Type B pancreatic cell (in vitro differentiated cells): ENCODE measurements at regions not wholly inside any gene's neighbourhood (a gene's known extent, or its start where the extent isn't known, plus 50 kb on each side); places are given as distances from the start of the nearest gene placed in this dataset.

Experiments used
- DNase-seq: peaks from one replicate; pipeline ENCODE4 v3.0.0; 2021; ENCODE audit warnings: mixed read lengths; ENCODE audit not compliant: unreplicated experiment; ENCODE audit errors: extremely low spot score
- H3K27ac Mint-ChIP-seq: 2 replicates; pipeline ENCODE4 v1.8.0; 2021; ENCODE audit warnings: mild to moderate bottlenecking, mixed read lengths
- H3K27me3 Mint-ChIP-seq: 2 replicates; pipeline ENCODE4 v1.8.0; 2021; ENCODE audit warnings: mixed read lengths
- H3K36me3 Mint-ChIP-seq: 2 replicates; pipeline ENCODE4 v1.8.0; 2021; ENCODE audit warnings: mixed read lengths
- H3K4me1 Mint-ChIP-seq: one replicate; pipeline ENCODE4 v1.8.0; 2021; ENCODE audit warnings: mixed read lengths; ENCODE audit not compliant: unreplicated experiment
- H3K4me3 Mint-ChIP-seq: 2 replicates; pipeline ENCODE4 v1.8.0; 2021; ENCODE audit warnings: mild to moderate bottlenecking, mixed read lengths
- H3K9me3 Mint-ChIP-seq: 2 replicates; pipeline ENCODE4 v1.8.0; 2021; ENCODE audit warnings: mixed read lengths
- CTCF ChIP-seq: fragments of 200-600 bp; sonication (generic); conservative IDR thresholded peaks from 2 replicates; pipeline ENCODE4 v1.5.0; 2021; ENCODE audit warnings: antibody characterized with exemption, mild to moderate bottlenecking

- DNase-seq = no peak
- peak overlapping the region; percentile 26 for H3K27ac Mint-ChIP-seq
- peaks cover 16% of the 10 kb centered on the region for H3K36me3 Mint-ChIP-seq
- no peak overlapping the region for H3K4me3 Mint-ChIP-seq
- H3K9me3 Mint-ChIP-seq = no peaks in the 10 kb centered on the region
- TF ChIP-seq CTCF = no peak
- peaks cover 26% of the 10 kb centered on the region for H3K4me1 Mint-ChIP-seq
- H3K27me3 Mint-ChIP-seq = no peaks in the 10 kb centered on the region
Measured at GRCh38 chr11:92628401-92629292, 340.8 kb upstream of the MTNR1B start.

GRCh38 chr11:92632495-92632894 is 337.0 kb upstream of the MTNR1B start:
- no peak for TF ChIP-seq CTCF

GRCh38 chr11:92633820-92634219 is 335.6 kb upstream of the MTNR1B start:
- Mint-ChIP-seq H3K9me3 (no peaks in the 10 kb centered on the region), H3K4me3 (no peak overlapping the region), H3K27ac (no peak overlapping the region), H3K27me3 (no peaks in the 10 kb centered on the region), H3K4me1 (peaks cover 25% of the 10 kb centered on the region), H3K36me3 (peaks cover 14% of the 10 kb centered on the region)
- no peak for TF ChIP-seq CTCF
- DNase-seq = no peak

More at GRCh38 chr11:92632495-92632894, 337.0 kb upstream of the MTNR1B start:
- Mint-ChIP-seq H3K36me3 (peaks cover 16% of the 10 kb centered on the region), H3K9me3 (no peaks in the 10 kb centered on the region), H3K27ac (no peak overlapping the region), H3K4me3 (no peak overlapping the region), H3K4me1 (peaks cover 38% of the 10 kb centered on the region), H3K27me3 (no peaks in the 10 kb centered on the region)
- no peak for DNase-seq

GRCh38 chr11:92636543-92637188 is 332.8 kb upstream of the MTNR1B start:
- Mint-ChIP-seq H3K4me1 (peaks cover 23% of the 10 kb centered on the region), H3K4me3 (no peak overlapping the region), H3K9me3 (no peaks in the 10 kb centered on the region), H3K27ac (no peak overlapping the region), H3K36me3 (peaks cover 5% of the 10 kb centered on the region), H3K27me3 (no peaks in the 10 kb centered on the region)
- DNase-seq = no peak
- no peak for TF ChIP-seq CTCF

GRCh38 chr11:92638678-92639077 is 330.8 kb upstream of the MTNR1B start:
- H3K4me3 Mint-ChIP-seq = no peak overlapping the region
- H3K36me3 Mint-ChIP-seq = no peaks in the 10 kb centered on the region
- no peaks in the 10 kb centered on the region for H3K27me3 Mint-ChIP-seq
- no peak overlapping the region for H3K27ac Mint-ChIP-seq
- peaks cover 21% of the 10 kb centered on the region for H3K4me1 Mint-ChIP-seq
- DNase-seq = no peak
- TF ChIP-seq CTCF = no peak
- no peaks in the 10 kb centered on the region for H3K9me3 Mint-ChIP-seq
